B cell (primary cell): ENCODE measurements at regions not wholly inside any gene's neighbourhood (a gene's known extent, or its start where the extent isn't known, plus 50 kb on each side); places are given as distances from the start of the nearest gene placed in this dataset.

Experiments
- EZH2 ChIP-seq: IDR thresholded peaks from 2 replicates; pipeline ENCODE4 v1.6.1; 2012; ENCODE audit warnings: borderline replicate concordance, low read depth, mild to moderate bottlenecking, moderate library complexity, low read length; ENCODE audit not compliant: insufficient read depth, poor library complexity, severe bottlenecking
- TF ChIP-seq, protein P1 (sequence below): fragments of 200-600 bp; IDR thresholded peaks from one replicate; pipeline ENCODE4 v1.8.0; 2022; ENCODE audit warnings: antibody characterized with exemption, mild to moderate bottlenecking

- TF ChIP-seq, protein P1, sequence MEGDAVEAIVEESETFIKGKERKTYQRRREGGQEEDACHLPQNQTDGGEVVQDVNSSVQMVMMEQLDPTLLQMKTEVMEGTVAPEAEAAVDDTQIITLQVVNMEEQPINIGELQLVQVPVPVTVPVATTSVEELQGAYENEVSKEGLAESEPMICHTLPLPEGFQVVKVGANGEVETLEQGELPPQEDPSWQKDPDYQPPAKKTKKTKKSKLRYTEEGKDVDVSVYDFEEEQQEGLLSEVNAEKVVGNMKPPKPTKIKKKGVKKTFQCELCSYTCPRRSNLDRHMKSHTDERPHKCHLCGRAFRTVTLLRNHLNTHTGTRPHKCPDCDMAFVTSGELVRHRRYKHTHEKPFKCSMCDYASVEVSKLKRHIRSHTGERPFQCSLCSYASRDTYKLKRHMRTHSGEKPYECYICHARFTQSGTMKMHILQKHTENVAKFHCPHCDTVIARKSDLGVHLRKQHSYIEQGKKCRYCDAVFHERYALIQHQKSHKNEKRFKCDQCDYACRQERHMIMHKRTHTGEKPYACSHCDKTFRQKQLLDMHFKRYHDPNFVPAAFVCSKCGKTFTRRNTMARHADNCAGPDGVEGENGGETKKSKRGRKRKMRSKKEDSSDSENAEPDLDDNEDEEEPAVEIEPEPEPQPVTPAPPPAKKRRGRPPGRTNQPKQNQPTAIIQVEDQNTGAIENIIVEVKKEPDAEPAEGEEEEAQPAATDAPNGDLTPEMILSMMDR, result no peak
- no peak for TF ChIP-seq EZH2
Observed at GRCh38 chr15:37245358-37245757, 145.0 kb upstream of the MEIS2 start.
